ENCODE measurements at regions not wholly inside any gene's neighbourhood (a gene's known extent, or its start where the extent isn't known, plus 50 kb on each side); places are given as distances from the start of the nearest gene placed in this dataset.

DNA sequence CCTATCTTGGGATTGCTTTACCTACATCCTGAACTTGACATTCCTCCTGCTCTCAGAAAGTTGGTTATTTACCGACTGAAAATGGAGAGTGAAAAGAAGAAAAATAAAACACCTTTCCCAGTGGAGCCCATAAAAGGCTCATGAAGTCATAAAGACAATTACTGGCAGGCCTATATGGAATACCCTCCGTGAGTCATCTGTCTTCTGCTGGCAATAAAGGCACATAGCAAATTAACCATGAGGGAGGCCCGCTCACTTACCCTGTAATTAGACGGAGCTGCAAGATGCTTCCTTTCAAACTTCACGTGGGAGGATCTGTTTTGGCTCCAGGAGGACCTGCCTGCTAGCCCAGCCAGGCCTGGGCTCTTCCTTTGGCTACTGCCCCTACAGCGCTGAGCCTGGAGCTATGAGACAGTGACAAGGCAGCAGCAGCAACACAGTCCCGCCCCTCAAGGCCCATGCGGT, 540.4 kb downstream of the BUD13 start:
- H3K4me3 ChIP-seq (ENCODE audit: low read length): no peak overlapping the region
- H3F3A ChIP-seq (ENCODE audit: insufficient read depth, low read length, poor library complexity, severe bottlenecking): no peaks in the 10 kb centered on the region
- TF ChIP-seq REST (IDR thresholded peaks at IDR 0.05; ENCODE audit: borderline replicate concordance) (no peak), RAD21 (conservative IDR thresholded peaks at IDR 0.05) (no peak), EP300 (conservative IDR thresholded peaks at IDR 0.05; ENCODE audit: poor library complexity, severe bottlenecking) (no peak), MXI1 (conservative IDR thresholded peaks at IDR 0.05; ENCODE audit: poor library complexity, severe bottlenecking) (no peak), EZH2 (IDR thresholded peaks at IDR 0.05; ENCODE audit: borderline replicate concordance, insufficient read depth, low read length, poor library complexity, severe bottlenecking) (no peak), CTCF (IDR thresholded peaks at IDR 0.05; ENCODE audit: poor library complexity, severe bottlenecking) (no peak), TAF1 (IDR thresholded peaks at IDR 0.05; ENCODE audit: low read depth) (no peak), SMC3 (conservative IDR thresholded peaks at IDR 0.05; ENCODE audit: poor library complexity) (no peak), POLR2AphosphoS5 (IDR thresholded peaks at IDR 0.05) (no peak)
- no peaks in the 10 kb centered on the region for H3K36me3 ChIP-seq (ENCODE audit: insufficient read depth, low read length)
- H3K9me3 ChIP-seq (ENCODE audit: low read length): no peaks in the 10 kb centered on the region
- H3K27me3 ChIP-seq (ENCODE audit: insufficient read depth, low read depth, low read length): no peaks in the 10 kb centered on the region
- H3K4me2 ChIP-seq (ENCODE audit: low read length): no peak overlapping the region
- H4K20me1 ChIP-seq (ENCODE audit: insufficient read depth): no peaks in the 10 kb centered on the region
- H3K79me2 ChIP-seq (replicated peaks; ENCODE audit: insufficient read depth, low read length): no peaks in the 10 kb centered on the region
- no peak overlapping the region for H2AFZ ChIP-seq (ENCODE audit: low read depth, low read length)
- no peak overlapping the region for H3K27ac ChIP-seq (ENCODE audit: low read length)
- no peaks in the 10 kb centered on the region for H3K9me2 ChIP-seq (ENCODE audit: insufficient read depth, low read length)
- no peak overlapping the region for H3K9ac ChIP-seq (ENCODE audit: low read length)

GRCh38 chr11:116231543-116231942, 541.2 kb downstream of the BUD13 start:
- H3K9ac ChIP-seq (ENCODE audit: low read length): no peak overlapping the region
- H3K27ac ChIP-seq (ENCODE audit: low read length): no peak overlapping the region
- H3K79me2 ChIP-seq (replicated peaks; ENCODE audit: insufficient read depth, low read length): no peaks in the 10 kb centered on the region
- no peaks in the 10 kb centered on the region for H3K9me3 ChIP-seq (ENCODE audit: low read length)
- no peak overlapping the region for H2AFZ ChIP-seq (ENCODE audit: low read depth, low read length)
- H4K20me1 ChIP-seq (ENCODE audit: insufficient read depth): no peaks in the 10 kb centered on the region
- no peak overlapping the region for H3K4me3 ChIP-seq (ENCODE audit: low read length)
- TF ChIP-seq TAF1 (IDR thresholded peaks at IDR 0.05; ENCODE audit: low read depth) (no peak), POLR2AphosphoS5 (IDR thresholded peaks at IDR 0.05) (no peak), CTCF (IDR thresholded peaks at IDR 0.05; ENCODE audit: poor library complexity, severe bottlenecking) (no peak)
- no peaks in the 10 kb centered on the region for H3K27me3 ChIP-seq (ENCODE audit: insufficient read depth, low read depth, low read length)
- no peaks in the 10 kb centered on the region for H3K9me2 ChIP-seq (ENCODE audit: insufficient read depth, low read length)
- no peaks in the 10 kb centered on the region for H3F3A ChIP-seq (ENCODE audit: insufficient read depth, low read length, poor library complexity, severe bottlenecking)
- H3K4me2 ChIP-seq (ENCODE audit: low read length): no peak overlapping the region
- no peaks in the 10 kb centered on the region for H3K36me3 ChIP-seq (ENCODE audit: insufficient read depth, low read length)

All from neural cell (in vitro differentiated cells).